ENCODE measurements at regions not wholly inside any gene's neighbourhood (a gene's known extent, or its start where the extent isn't known, plus 50 kb on each side); places are given as distances from the start of the nearest gene placed in this dataset.

DNA sequence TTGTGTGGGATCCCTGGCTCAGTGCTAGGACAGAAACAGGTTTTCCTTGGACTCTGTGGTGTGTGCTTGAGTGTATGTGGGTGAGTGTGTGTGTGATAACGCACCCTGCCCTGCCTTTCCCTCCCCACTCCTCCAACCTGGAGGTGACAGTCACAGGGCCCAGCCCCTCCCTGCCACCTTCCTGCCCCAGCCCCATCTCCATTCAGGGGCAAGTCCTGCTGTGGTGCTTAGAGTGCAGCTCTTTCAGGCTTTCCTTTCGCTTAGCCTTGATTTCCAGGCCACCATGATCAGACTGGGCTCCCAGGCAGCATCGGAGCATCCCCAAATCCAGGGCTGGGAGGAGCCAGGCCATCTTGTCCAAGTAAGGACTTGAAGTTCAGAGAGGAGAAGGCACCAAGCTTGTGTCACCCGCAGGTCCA is 185.2 kb downstream of the ZFP36L2 start:
- no peak overlapping the region for H3K4me3 ChIP-seq (ENCODE audit: low read depth in 2 of 2, low read length in 2 of 2)
- H3K36me3 ChIP-seq (ENCODE audit: control insufficient read depth, insufficient read depth, low read length) = no peaks in the 10 kb centered on the region
- TF ChIP-seq, protein P1, sequence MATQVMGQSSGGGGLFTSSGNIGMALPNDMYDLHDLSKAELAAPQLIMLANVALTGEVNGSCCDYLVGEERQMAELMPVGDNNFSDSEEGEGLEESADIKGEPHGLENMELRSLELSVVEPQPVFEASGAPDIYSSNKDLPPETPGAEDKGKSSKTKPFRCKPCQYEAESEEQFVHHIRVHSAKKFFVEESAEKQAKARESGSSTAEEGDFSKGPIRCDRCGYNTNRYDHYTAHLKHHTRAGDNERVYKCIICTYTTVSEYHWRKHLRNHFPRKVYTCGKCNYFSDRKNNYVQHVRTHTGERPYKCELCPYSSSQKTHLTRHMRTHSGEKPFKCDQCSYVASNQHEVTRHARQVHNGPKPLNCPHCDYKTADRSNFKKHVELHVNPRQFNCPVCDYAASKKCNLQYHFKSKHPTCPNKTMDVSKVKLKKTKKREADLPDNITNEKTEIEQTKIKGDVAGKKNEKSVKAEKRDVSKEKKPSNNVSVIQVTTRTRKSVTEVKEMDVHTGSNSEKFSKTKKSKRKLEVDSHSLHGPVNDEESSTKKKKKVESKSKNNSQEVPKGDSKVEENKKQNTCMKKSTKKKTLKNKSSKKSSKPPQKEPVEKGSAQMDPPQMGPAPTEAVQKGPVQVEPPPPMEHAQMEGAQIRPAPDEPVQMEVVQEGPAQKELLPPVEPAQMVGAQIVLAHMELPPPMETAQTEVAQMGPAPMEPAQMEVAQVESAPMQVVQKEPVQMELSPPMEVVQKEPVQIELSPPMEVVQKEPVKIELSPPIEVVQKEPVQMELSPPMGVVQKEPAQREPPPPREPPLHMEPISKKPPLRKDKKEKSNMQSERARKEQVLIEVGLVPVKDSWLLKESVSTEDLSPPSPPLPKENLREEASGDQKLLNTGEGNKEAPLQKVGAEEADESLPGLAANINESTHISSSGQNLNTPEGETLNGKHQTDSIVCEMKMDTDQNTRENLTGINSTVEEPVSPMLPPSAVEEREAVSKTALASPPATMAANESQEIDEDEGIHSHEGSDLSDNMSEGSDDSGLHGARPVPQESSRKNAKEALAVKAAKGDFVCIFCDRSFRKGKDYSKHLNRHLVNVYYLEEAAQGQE (IDR thresholded peaks at IDR 0.05; ENCODE audit: insufficient read depth in 1 of 2, low read depth in 2 of 2, low read length in 1 of 2) = no peak
- TF ChIP-seq SIN3A (IDR thresholded peaks at IDR 0.05; ENCODE audit: borderline replicate concordance, insufficient read depth, low read depth, low read length) (no peak), TCF7L2 (IDR thresholded peaks at IDR 0.05; ENCODE audit: low read depth, low read length) (no peak), POLR2AphosphoS5 (IDR thresholded peaks at IDR 0.05; ENCODE audit: low read depth, low read length) (no peak)
- TF ChIP-seq, protein P2, sequence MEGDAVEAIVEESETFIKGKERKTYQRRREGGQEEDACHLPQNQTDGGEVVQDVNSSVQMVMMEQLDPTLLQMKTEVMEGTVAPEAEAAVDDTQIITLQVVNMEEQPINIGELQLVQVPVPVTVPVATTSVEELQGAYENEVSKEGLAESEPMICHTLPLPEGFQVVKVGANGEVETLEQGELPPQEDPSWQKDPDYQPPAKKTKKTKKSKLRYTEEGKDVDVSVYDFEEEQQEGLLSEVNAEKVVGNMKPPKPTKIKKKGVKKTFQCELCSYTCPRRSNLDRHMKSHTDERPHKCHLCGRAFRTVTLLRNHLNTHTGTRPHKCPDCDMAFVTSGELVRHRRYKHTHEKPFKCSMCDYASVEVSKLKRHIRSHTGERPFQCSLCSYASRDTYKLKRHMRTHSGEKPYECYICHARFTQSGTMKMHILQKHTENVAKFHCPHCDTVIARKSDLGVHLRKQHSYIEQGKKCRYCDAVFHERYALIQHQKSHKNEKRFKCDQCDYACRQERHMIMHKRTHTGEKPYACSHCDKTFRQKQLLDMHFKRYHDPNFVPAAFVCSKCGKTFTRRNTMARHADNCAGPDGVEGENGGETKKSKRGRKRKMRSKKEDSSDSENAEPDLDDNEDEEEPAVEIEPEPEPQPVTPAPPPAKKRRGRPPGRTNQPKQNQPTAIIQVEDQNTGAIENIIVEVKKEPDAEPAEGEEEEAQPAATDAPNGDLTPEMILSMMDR (IDR thresholded peaks at IDR 0.05) = no peak
- H3K4me1 ChIP-seq (ENCODE audit: control insufficient read depth, insufficient read depth, low read length) = peaks cover 20% of the 10 kb centered on the region
- intact Hi-C loops (cut with micrococcal nuclease; ENCODE audit: unreplicated experiment) (no loop called here), in situ Hi-C loops (cut with HindIII; ENCODE audit: low pct_unique_long_range_greater_than_20kb, low sequenced_read_pairs) (no loop called here)
- H3K27me3 ChIP-seq (ENCODE audit: control insufficient read depth, insufficient read depth, low read length) = no peaks in the 10 kb centered on the region
- POLR2A ChIA-PET = no interaction called here
- no peak for DNase-seq (ENCODE audit: low read depth, low spot score)
- CTCF ChIA-PET = no interaction called here
- peak overlapping the region; percentile 67 for H3K27ac ChIP-seq (ENCODE audit: low read length)
- no peaks in the 10 kb centered on the region for H3K9me3 ChIP-seq (ENCODE audit: control insufficient read depth, insufficient read depth, low read depth, low read length)
- ATAC-seq = no peak
- BruUV-seq (replicated peaks) = no TSS peak

DNA sequence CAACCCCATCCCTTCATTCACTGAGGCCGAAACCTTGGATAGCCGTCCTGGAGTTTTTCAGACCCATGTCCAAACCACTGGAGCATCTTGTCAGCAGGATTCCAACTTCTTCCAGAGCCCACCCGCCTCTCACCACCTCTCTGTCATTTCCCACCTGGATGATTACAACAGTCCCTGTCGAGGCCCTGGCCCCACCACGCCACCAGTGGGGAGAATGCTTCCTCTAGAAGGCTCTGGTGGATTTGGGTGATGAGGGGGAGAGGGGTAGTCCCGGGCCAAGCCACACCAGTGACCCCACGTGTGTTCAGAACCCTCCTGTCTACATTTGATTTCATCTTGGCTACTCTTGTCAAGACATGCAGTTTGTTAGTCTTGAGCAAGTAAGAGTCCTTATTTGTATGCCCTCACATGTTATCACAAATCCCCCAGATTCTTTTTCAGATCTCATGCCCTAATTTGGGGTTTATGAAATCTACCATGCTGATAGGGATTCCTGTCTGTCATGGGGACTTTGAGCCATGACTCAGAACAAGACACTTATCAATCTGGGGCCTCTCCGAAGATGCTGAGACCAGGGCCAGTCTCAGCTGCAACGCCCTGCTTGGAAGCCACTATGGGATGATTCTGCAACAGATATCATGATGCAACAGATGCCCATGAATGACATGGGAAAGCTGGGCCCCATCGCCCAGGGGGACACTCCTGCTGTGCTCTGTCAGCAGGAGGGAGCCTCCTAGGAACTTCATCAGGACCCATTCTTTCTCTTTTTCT is 186.1 kb downstream of the ZFP36L2 start:
- TF ChIP-seq, protein P2 (IDR thresholded peaks at IDR 0.05) = no peak
- TF ChIP-seq TCF7L2 (IDR thresholded peaks at IDR 0.05; ENCODE audit: low read depth, low read length) = no peak
- TF ChIP-seq SIN3A (IDR thresholded peaks at IDR 0.05; ENCODE audit: borderline replicate concordance, insufficient read depth, low read depth, low read length) = no peak
- no peak for TF ChIP-seq POLR2AphosphoS5 (IDR thresholded peaks at IDR 0.05; ENCODE audit: low read depth, low read length)
- TF ChIP-seq, protein P1 (IDR thresholded peaks at IDR 0.05; ENCODE audit: insufficient read depth in 1 of 2, low read depth in 2 of 2, low read length in 1 of 2) = no peak
- BruUV-seq (replicated peaks) = no TSS peak
- H3K27me3 ChIP-seq (ENCODE audit: control insufficient read depth, insufficient read depth, low read length) = no peaks in the 10 kb centered on the region
- no peak overlapping the region for H3K4me3 ChIP-seq (ENCODE audit: low read depth in 2 of 2, low read length in 2 of 2)
- H3K9me3 ChIP-seq (ENCODE audit: control insufficient read depth, insufficient read depth, low read depth, low read length) = no peaks in the 10 kb centered on the region
- intact Hi-C loops (cut with micrococcal nuclease; ENCODE audit: unreplicated experiment) = no loop called here
- H3K4me1 ChIP-seq (ENCODE audit: control insufficient read depth, insufficient read depth, low read length) = peaks cover 19% of the 10 kb centered on the region
- in situ Hi-C loops (cut with HindIII; ENCODE audit: low pct_unique_long_range_greater_than_20kb, low sequenced_read_pairs) = no loop called here
- no peak for DNase-seq (ENCODE audit: low read depth, low spot score)
- peak overlapping the region; percentile 6; the same call in 1 of the 2 replicates for H3K27ac ChIP-seq (ENCODE audit: low read length)
- CTCF ChIA-PET = no interaction called here
- ATAC-seq = no peak
- POLR2A ChIA-PET = no interaction called here
- no peaks in the 10 kb centered on the region for H3K36me3 ChIP-seq (ENCODE audit: control insufficient read depth, insufficient read depth, low read length)

All from Panc1 (cell line).